HG03432 (cell line): ENCODE measurements at regions not wholly inside any gene's neighbourhood (a gene's known extent, or its start where the extent isn't known, plus 50 kb on each side); places are given as distances from the start of the nearest gene placed in this dataset.

Experiments used
- ATAC-seq: cut with Tn5 transposase; IDR thresholded peaks from one replicate; pipeline ENCODE4 v1.9.1; 2021; ENCODE audit warnings: mild to moderate bottlenecking, moderate library complexity; ENCODE audit not compliant: unreplicated experiment

- ATAC-seq = no peak
These were observed 442.4 kb downstream of the MCTP2 start for GRCh38 chr15:94673801-94674200.

GRCh38 chr15:94674296-94674695 lies 442.9 kb downstream of the MCTP2 start:
- no peak for ATAC-seq

DNA sequence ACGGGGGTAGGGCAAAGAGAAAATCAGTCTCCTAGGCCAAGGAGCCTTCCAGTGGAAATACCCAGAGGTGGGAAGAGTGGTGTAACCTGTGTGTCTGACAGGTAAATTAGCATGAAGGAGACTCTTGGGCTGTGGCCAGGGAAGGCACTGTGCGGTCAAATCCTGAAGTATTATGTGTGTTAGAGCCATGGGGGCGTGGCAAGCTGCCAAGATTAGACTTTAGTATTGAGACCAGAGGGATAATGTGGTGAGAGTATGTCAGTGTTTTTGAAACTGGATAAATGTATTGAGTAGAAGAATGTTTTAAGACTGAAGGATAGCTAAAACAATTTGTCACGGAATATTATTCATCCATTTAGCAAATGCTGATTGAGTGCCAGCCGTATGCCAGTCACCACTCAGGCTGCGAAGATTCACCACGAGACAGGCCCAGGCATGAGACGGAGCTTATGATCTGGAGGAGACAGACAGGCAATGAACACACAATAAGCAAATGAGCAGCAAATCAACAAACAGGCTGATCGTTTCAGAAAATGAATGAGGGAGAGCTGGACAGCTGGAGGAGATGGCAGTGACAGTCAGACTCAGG lies 445.9 kb downstream of the MCTP2 start:
- ATAC-seq = no peak

GRCh38 chr15:94682171-94682570 lies 450.8 kb downstream of the MCTP2 start:
- ATAC-seq = no peak

- ATAC-seq = no peak
These were observed 452.5 kb downstream of the MCTP2 start for GRCh38 chr15:94683902-94684301.

DNA sequence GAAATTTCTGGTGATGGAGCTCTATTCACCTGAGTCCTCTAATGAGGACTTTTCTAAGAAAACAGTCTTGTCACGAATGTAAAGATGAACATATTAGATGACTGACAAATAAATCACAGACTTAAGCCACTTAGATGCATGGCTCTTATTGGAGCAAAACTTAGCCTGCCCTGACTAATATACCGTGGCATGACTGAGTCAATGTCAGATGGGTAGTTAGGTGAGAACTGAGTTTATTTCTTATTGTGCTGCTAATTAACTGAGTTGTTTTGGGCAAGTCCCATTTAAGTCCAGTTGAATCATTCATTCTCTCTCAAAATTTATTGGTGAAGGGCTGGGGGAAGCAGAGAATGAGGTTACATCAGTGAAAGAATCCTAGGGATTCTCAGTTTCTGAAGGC lies 459.8 kb downstream of the MCTP2 start:
- no peak for ATAC-seq

DNA sequence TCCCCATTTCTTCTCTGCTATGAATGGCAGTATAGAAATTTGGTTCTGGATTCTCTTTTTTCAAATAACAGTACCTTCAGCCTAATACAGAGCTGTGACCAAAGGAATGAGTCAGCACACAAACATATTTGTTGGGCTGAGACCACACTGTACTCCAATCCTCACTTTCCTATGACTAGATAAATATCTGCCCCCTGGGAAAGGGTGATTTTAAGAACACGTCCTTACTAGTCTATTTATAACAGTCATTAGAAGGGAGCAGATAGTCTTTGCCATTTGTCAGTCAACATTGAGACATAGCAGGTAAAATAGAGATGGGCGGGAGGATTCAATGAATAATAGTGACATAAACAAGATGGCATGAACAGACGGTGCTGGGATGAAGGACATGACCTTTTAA lies 461.3 kb downstream of the MCTP2 start:
- no peak for ATAC-seq

DNA sequence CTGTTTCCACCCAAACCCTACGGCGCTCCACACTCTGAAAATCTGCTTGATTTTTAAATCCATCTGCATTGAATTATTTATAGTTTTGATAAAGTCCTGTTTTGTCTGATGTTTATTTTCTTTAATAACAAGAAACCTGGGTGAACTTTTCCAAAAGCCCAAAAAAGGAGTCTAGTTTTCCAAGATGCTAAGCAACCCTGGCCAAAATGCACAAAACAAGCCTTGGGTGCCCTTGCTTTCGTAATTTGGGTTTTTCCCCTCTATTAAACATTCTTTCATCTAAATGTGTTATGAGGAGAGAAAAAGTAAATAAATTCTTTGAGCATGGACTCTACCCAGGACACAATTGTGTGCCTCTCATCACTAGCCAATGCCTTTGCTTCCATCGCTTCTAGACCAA lies 468.9 kb downstream of the MCTP2 start:
- ATAC-seq = no peak

GRCh38 chr15:94701281-94701985 lies 470.1 kb downstream of the MCTP2 start:
- no peak for ATAC-seq

DNA sequence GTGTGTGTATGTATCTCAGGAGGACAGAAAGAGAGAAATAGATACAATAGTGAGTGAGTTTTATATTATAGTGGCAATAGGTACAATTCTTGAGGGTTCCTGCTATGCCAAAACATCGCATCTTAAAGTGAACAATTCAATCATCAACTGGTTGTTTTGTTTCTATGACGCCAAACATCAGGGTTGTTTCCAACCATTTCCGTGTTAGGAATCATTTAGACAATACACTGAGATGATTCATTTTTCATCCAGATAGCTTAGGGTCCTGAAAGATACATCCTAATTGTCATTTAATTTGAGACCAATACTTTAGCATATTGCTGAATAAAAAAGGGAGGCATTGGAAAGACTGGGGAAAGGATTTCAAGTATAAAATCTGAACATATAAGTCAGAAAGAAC lies 472.2 kb downstream of the MCTP2 start:
- ATAC-seq = no peak

DNA sequence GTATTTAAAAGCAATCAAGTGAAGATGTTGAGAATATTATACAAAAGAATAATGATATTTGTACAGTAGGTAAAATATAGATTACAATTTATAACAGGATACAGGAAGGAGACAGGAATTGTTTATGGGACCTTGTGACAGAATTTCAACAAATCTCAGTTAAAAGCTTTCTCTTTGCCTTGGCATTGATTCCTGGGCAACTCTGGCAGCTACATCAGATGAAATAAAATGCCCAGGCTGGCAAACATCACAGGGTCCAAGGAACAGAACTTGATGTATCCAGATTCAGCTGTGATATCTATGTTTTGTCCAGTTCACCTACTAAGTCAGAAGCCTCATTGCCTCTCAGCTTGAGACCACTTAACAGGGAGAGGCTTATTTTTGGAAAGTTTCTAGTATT lies 473.1 kb downstream of the MCTP2 start:
- no peak for ATAC-seq

DNA sequence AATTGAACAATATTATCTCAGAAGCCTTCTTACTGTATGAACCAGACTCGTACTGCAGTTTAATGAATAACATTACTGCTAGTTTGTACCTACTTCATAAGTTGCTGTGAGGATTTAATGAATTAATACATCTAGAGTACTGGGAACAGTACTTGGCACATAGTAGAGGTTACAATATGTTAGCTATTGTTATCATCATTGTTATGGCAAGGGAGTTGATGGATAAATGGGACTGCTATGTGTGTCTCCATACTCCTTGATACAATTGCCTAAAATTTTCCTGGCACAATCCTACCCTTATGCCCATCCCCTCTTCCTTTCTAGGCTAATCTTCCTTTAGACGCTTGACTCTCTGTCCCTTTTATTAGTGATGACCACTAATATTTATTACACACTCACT lies 473.6 kb downstream of the MCTP2 start:
- ATAC-seq = no peak

- ATAC-seq = no peak
These were observed 478.0 kb downstream of the MCTP2 start for GRCh38 chr15:94709319-94709718.

DNA sequence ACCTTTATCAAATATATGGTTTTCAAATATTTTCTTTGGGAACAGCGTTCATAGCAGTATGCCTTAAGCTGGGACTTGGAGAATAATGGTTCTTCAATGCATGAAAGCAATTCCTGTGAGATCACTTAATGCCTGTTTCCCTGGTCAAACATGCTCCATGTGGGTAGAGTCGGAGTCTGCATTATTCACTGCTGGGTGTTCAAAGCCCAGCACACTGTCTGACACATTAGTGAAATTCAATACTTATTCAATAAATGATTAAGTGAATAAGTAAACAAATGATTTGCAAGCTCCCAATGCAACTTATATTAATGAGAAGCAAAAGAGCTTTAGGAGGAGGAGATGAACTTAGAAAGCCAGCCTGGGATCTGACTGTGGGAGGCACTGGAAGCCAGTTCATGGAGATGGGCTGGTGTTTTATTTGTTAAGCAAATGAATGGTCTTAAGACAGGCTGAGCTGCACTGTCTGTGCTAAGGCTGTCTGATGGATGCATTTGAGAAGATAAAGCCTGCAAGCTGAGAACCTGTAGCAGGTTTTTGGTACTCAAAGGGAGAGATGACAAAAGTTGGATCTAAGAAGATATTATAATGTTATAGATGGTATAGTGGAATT lies 490.8 kb downstream of the MCTP2 start:
- no peak for ATAC-seq

- no peak for ATAC-seq
These were observed 492.4 kb downstream of the MCTP2 start for GRCh38 chr15:94723801-94724200.

- no peak for ATAC-seq
These were observed 499.9 kb downstream of the MCTP2 start for GRCh38 chr15:94731286-94731685.

DNA sequence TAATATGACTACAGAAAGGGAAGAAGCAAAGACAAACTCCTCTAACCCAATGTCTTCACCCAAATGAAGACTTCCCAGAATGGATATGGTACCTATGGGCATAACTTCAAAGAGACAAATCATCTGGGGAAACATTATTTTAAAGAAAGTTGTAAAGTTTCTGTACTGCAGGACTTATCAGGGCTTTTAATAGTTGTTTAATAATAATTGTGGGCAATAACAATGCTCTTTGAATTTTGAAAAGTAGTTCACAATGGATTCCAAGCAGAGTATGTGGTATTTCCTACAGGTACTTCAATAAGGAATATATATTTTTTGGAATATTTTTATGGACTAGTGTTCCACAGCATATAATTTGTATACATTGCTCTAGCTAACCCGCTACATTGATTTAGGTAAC lies 503.1 kb downstream of the MCTP2 start:
- no peak for ATAC-seq

- no peak for ATAC-seq
These were observed 504.9 kb downstream of the MCTP2 start for GRCh38 chr15:94736236-94736635.

GRCh38 chr15:94739639-94740038 lies 508.3 kb downstream of the MCTP2 start:
- ATAC-seq = no peak

DNA sequence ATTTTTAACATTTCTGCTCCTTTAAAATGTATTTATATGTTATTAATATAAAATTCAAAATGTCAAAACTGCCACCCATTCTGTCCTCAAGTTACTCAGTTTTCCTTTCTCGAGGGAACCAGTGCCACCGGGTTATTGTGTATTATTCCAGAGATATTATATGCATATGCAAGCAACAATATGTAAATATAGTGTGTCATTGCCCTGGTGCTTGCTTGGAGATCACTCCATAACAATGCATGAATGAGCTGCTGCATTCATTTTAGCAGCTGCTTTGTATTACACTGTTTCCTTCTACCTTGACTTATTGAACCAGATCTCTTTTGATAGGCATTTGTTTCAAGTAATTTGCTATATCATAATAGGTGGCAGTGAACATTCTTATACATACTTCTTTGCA lies 509.1 kb downstream of the MCTP2 start:
- ATAC-seq = no peak

DNA sequence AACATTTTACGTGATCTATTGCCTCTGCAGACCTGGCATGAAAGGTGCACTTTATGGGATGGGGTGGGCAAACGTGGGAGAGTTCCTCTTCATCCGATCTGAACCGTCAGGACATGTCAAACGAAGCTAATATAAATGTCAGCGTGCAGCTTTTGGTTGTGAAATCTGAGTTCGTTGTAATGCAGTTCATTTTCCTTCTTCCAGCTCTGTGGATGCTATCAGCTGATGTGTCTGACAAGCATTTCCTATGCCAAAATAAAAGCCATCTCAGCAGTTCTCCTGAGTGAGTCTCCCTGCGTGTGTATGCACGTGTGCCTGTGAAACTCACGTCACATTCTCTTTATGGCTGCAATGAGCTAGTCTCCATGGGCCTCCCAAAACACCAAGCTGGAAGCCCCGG lies 512.3 kb downstream of the MCTP2 start:
- no peak for ATAC-seq

DNA sequence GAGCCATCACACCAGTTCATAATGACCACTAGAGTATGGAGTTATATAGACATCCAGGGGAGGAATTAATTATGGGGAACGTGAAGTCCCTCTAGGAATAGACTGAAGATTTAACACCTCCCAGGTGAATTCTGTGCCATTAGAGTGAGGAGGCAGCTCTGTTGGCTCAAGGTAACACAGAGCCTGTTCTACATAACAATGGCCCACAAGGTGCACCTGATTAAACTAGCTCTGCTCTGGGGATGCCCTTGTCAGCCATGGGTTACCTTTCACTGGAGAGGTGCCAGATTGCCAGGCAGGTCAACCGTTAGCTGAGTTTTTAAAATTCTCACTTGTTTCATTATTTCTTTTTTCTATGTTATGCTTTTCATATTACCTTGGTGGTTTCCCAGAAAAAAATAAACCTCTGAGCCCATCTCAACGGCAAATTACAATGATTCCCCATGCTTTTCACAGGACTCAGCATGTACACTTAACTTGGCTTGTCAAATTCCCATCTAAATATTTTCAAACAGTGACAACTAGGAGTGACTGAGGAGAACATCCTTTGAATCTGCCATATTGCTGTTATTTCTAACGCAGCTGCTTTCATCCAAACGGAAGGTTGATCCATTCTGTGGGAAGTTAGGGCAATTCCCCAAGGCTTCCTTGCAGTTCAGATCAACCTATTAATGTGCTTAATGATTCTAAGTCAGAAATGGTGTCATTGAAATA lies 512.9 kb downstream of the MCTP2 start:
- no peak for ATAC-seq
